ENCODE measurements at regions not wholly inside any gene's neighbourhood (a gene's known extent, or its start where the extent isn't known, plus 50 kb on each side); places are given as distances from the start of the nearest gene placed in this dataset.

- TF ChIP-seq CTCF (conservative IDR thresholded peaks at IDR 0.05 in 1 of 2, IDR thresholded peaks at IDR 0.05 in 1 of 2; ENCODE audit: low read depth in 1 of 2, low read length in 2 of 2) (no peak), EZH2 (IDR thresholded peaks at IDR 0.05; ENCODE audit: low read length, missing control alignments) (no peak)
These were observed 56.2 kb upstream of the UBE2L5 start for GRCh38 chr13:30366088-30366487.
